ENCODE measurements at regions not wholly inside any gene's neighbourhood (a gene's known extent, or its start where the extent isn't known, plus 50 kb on each side); places are given as distances from the start of the nearest gene placed in this dataset.

DNA sequence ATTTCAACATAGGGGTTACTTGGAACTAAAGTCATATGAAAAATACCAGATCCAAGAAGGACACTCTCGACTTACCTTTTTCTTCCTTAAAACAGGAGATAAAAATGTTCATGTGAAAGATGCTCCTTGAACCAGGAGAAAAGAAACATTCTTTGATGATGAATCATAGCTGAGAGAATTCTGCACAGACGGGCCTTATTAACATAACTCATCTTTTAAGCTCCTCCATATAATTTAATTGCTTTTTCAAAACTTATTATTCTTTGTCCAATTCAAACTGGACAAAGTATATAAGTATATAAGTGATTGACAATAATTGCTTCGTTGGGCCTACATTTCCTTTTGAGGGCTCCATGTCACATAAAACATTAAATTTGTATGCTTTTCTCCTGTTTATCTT lies 945.2 kb upstream of the C9orf72 start:
- TF ChIP-seq, protein P1, sequence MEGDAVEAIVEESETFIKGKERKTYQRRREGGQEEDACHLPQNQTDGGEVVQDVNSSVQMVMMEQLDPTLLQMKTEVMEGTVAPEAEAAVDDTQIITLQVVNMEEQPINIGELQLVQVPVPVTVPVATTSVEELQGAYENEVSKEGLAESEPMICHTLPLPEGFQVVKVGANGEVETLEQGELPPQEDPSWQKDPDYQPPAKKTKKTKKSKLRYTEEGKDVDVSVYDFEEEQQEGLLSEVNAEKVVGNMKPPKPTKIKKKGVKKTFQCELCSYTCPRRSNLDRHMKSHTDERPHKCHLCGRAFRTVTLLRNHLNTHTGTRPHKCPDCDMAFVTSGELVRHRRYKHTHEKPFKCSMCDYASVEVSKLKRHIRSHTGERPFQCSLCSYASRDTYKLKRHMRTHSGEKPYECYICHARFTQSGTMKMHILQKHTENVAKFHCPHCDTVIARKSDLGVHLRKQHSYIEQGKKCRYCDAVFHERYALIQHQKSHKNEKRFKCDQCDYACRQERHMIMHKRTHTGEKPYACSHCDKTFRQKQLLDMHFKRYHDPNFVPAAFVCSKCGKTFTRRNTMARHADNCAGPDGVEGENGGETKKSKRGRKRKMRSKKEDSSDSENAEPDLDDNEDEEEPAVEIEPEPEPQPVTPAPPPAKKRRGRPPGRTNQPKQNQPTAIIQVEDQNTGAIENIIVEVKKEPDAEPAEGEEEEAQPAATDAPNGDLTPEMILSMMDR (IDR thresholded peaks at IDR 0.05), result no peak
- no peak for TF ChIP-seq POLR2A (IDR thresholded peaks at IDR 0.05)

All from ovary (tissue), 3 donors.